ENCODE measurements at regions not wholly inside any gene's neighbourhood (a gene's known extent, or its start where the extent isn't known, plus 50 kb on each side); places are given as distances from the start of the nearest gene placed in this dataset.
"Not testable (repeated sequence)": the region's sequence is repeated elsewhere in the genome, so short reads cannot be mapped to it uniquely, and the experiment has no call there.

DNA sequence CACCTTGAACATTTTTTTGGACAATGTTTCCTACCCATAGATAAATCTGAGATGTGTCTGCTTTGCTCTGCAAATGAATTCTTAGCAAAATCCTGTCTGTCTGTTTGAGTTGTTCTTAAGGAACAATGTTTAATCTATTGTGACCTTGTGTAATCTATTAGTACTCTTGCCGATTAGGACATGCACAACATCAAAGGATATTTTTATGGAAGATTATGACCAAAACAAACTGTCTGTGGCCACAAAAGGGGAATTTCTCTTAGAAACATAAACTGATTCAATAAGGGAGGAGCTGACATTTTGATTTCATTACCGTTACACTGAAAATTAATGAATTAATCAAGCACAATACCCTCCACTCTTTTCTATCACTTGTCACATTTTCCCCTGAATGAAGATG lies 323.0 kb upstream of the PRR16 start:
- Histone ChIP-seq H4K91ac (ENCODE audit: low read depth, low read length, poor library complexity) (no peak overlapping the region), H3K4me3 (ENCODE audit: low read length in 2 of 2) (no peak overlapping the region), H2BK12ac (ENCODE audit: low read length) (no peak overlapping the region), H3K27me3 (ENCODE audit: control insufficient read depth in 3 of 3, insufficient read depth in 3 of 3, low read depth in 1 of 3, low read length in 3 of 3) (no peaks in the 10 kb centered on the region), H3K27ac (replicated peaks; ENCODE audit: low read length) (no peak overlapping the region), H3K23ac (ENCODE audit: low read depth, low read length, poor library complexity) (no peak overlapping the region), H2BK5ac (ENCODE audit: low read length) (no peak overlapping the region), H2BK120ac (ENCODE audit: low read depth, low read length) (no peak overlapping the region), H3K9ac (ENCODE audit: low read depth, low read length, poor library complexity) (no peak overlapping the region), H3K18ac (ENCODE audit: low read length) (no peak overlapping the region), H3K14ac (ENCODE audit: low read length) (no peak overlapping the region), H3K79me1 (ENCODE audit: low read depth, low read length) (no peaks in the 10 kb centered on the region), H3K4me2 (ENCODE audit: insufficient read depth, low read length, poor library complexity, severe bottlenecking) (no peak overlapping the region), H3K36me3 (replicated peaks in 1 of 2; ENCODE audit: control insufficient read depth in 2 of 2, insufficient read depth in 2 of 2, low read length in 2 of 2) (no peaks in the 10 kb centered on the region), H2BK15ac (ENCODE audit: low read length) (no peak overlapping the region), H3K9me3 (replicated peaks in 1 of 2; ENCODE audit: control insufficient read depth in 2 of 2, insufficient read depth in 1 of 2, low read depth in 1 of 2, low read length in 2 of 2) (peaks cover 5% of the 10 kb centered on the region in 2 donors), H3K4ac (ENCODE audit: low read length) (no peak overlapping the region), H4K8ac (ENCODE audit: low read depth, low read length) (no peak overlapping the region), H2AK5ac (ENCODE audit: low read depth, low read length) (no peak overlapping the region), H2AFZ (ENCODE audit: low read length) (no peak overlapping the region), H3K4me1 (ENCODE audit: control insufficient read depth in 2 of 2, insufficient read depth in 1 of 2, low read depth in 1 of 2, low read length in 2 of 2) (no peaks in the 10 kb centered on the region)
- no CpG with 5 or more reads among the region's 2 CpGs for WGBS, 2 donors (ENCODE audit: extremely low coverage in 2 of 2, insufficient read length in 2 of 2, insufficient replicate concordance in 1 of 2)
- no peak for DNase-seq (ENCODE audit: low spot score)

DNA sequence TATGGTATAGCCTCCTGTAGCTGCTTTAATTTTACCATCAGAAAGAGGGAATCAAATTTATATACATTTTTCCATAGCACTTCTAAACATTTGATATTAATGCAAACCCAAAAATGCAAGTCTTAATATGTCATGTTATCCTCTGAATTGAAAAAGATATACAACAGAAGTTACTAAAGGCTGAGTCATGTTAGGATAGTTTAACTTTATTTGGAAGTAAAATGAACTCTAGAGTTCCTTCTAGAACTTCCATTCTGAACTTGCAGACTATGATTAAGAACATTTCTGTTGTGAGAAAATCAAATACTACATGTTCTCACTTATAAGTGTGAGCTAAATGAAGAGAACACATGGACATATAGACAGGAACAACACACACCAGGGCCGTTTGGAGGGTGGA lies 317.3 kb upstream of the PRR16 start:
- H3K36me3 ChIP-seq (replicated peaks in 1 of 2; ENCODE audit: control insufficient read depth in 2 of 2, insufficient read depth in 2 of 2, low read length in 2 of 2): no peaks in the 10 kb centered on the region
- H2BK12ac ChIP-seq (ENCODE audit: low read length): no peak overlapping the region
- H3K4me3 ChIP-seq (ENCODE audit: low read length in 2 of 2): no peak overlapping the region
- no peak overlapping the region for H3K27ac ChIP-seq (replicated peaks; ENCODE audit: low read length)
- H3K4me2 ChIP-seq (ENCODE audit: insufficient read depth, low read length, poor library complexity, severe bottlenecking): no peak overlapping the region
- H3K14ac ChIP-seq (ENCODE audit: low read length): no peak overlapping the region
- H3K79me1 ChIP-seq (ENCODE audit: low read depth, low read length): no peaks in the 10 kb centered on the region
- no peak overlapping the region for H4K8ac ChIP-seq (ENCODE audit: low read depth, low read length)
- H3K18ac ChIP-seq (ENCODE audit: low read length): no peak overlapping the region
- peaks cover 5% of the 10 kb centered on the region in 2 donors for H3K9me3 ChIP-seq (replicated peaks in 1 of 2; ENCODE audit: control insufficient read depth in 2 of 2, insufficient read depth in 1 of 2, low read depth in 1 of 2, low read length in 2 of 2)
- no peak overlapping the region for H2BK15ac ChIP-seq (ENCODE audit: low read length)
- no peak overlapping the region for H2BK120ac ChIP-seq (ENCODE audit: low read depth, low read length)
- no peak overlapping the region for H3K23ac ChIP-seq (ENCODE audit: low read depth, low read length, poor library complexity)
- no peak overlapping the region for H4K91ac ChIP-seq (ENCODE audit: low read depth, low read length, poor library complexity)
- no peaks in the 10 kb centered on the region for H3K4me1 ChIP-seq (ENCODE audit: control insufficient read depth in 2 of 2, insufficient read depth in 1 of 2, low read depth in 1 of 2, low read length in 2 of 2)
- no peak for DNase-seq (ENCODE audit: low spot score)
- no peak overlapping the region for H3K9ac ChIP-seq (ENCODE audit: low read depth, low read length, poor library complexity)
- H2AK5ac ChIP-seq (ENCODE audit: low read depth, low read length): no peak overlapping the region
- H2BK5ac ChIP-seq (ENCODE audit: low read length): no peak overlapping the region
- no CpG with 5 or more reads among the region's 1 CpG for WGBS, 2 donors (ENCODE audit: extremely low coverage in 2 of 2, insufficient read length in 2 of 2, insufficient replicate concordance in 1 of 2)
- H3K27me3 ChIP-seq (ENCODE audit: control insufficient read depth in 3 of 3, insufficient read depth in 3 of 3, low read depth in 1 of 3, low read length in 3 of 3): no peaks in the 10 kb centered on the region
- H3K4ac ChIP-seq (ENCODE audit: low read length): no peak overlapping the region
- no peak overlapping the region for H2AFZ ChIP-seq (ENCODE audit: low read length)

DNA sequence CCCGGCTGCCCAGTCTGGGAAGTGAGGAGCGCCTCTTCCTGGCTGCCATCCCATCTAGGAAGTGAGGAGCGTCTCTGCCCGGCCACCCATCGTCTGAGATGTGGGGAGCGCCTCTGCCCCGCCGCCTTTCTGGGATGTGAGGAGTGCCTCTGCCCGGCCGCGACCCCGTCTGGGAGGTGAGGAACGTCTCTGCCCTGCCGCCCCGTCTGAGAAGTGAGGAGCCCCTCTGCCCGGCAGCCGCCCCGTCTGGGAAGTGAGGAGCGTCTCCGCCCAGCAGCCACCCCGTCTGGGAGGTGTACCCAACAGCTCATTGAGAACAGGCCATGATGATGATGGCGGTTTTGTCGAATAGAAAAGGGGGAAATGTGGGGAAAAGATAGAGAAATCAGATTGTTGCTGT lies 316.2 kb upstream of the PRR16 start:
- H2AK5ac ChIP-seq (ENCODE audit: low read depth, low read length); H3K4ac ChIP-seq (ENCODE audit: low read length); H3K4me3 ChIP-seq (ENCODE audit: low read length in 2 of 2); H2BK15ac ChIP-seq (ENCODE audit: low read length); H4K8ac ChIP-seq (ENCODE audit: low read depth, low read length); H3K14ac ChIP-seq (ENCODE audit: low read length); H3K4me2 ChIP-seq (ENCODE audit: insufficient read depth, low read length, poor library complexity, severe bottlenecking); H2BK120ac ChIP-seq (ENCODE audit: low read depth, low read length); H3K4me1 ChIP-seq (ENCODE audit: control insufficient read depth in 2 of 2, insufficient read depth in 1 of 2, low read depth in 1 of 2, low read length in 2 of 2); H3K18ac ChIP-seq (ENCODE audit: low read length); DNase-seq (ENCODE audit: low spot score); H3K9ac ChIP-seq (ENCODE audit: low read depth, low read length, poor library complexity); H3K79me1 ChIP-seq (ENCODE audit: low read depth, low read length); H3K36me3 ChIP-seq (replicated peaks in 1 of 2; ENCODE audit: control insufficient read depth in 2 of 2, insufficient read depth in 2 of 2, low read length in 2 of 2); H3K23ac ChIP-seq (ENCODE audit: low read depth, low read length, poor library complexity); H3K27me3 ChIP-seq (ENCODE audit: control insufficient read depth in 3 of 3, insufficient read depth in 3 of 3, low read depth in 1 of 3, low read length in 3 of 3); H2BK5ac ChIP-seq (ENCODE audit: low read length); H4K91ac ChIP-seq (ENCODE audit: low read depth, low read length, poor library complexity); H3K9me3 ChIP-seq (replicated peaks in 1 of 2; ENCODE audit: control insufficient read depth in 2 of 2, insufficient read depth in 1 of 2, low read depth in 1 of 2, low read length in 2 of 2); H2BK12ac ChIP-seq (ENCODE audit: low read length); H2AFZ ChIP-seq (ENCODE audit: low read length); H3K27ac ChIP-seq (replicated peaks; ENCODE audit: low read length): not testable (repeated sequence)
- no CpG with 5 or more reads among the region's 23 CpGs for WGBS, 2 donors (ENCODE audit: extremely low coverage in 2 of 2, insufficient read length in 2 of 2, insufficient replicate concordance in 1 of 2)

DNA sequence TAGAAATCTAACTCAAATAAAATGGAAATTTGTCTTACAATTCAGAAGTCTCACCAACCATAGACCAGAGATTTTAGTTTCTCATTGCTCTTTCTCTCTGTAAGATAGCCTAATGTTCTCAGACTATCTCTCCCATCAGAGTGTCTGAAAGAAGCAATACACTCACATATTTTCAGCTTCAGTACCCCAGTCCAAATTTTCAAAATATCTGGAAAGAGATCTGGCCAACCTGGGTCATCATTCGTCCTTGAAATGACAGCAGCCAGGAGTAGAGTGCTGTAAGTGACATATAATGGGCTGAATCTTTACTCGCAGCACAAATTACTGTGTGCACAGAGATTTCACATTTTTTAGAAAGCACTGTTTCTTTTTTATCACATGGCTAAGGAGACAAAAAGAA lies 313.3 kb upstream of the PRR16 start:
- Histone ChIP-seq H3K18ac (ENCODE audit: low read length) (no peak overlapping the region), H3K4me1 (ENCODE audit: control insufficient read depth in 2 of 2, insufficient read depth in 1 of 2, low read depth in 1 of 2, low read length in 2 of 2) (no peaks in the 10 kb centered on the region), H3K23ac (ENCODE audit: low read depth, low read length, poor library complexity) (no peak overlapping the region), H3K27ac (replicated peaks; ENCODE audit: low read length) (no peak overlapping the region), H4K91ac (ENCODE audit: low read depth, low read length, poor library complexity) (no peak overlapping the region), H3K9me3 (replicated peaks in 1 of 2; ENCODE audit: control insufficient read depth in 2 of 2, insufficient read depth in 1 of 2, low read depth in 1 of 2, low read length in 2 of 2) (no peaks in the 10 kb centered on the region), H3K79me1 (ENCODE audit: low read depth, low read length) (no peaks in the 10 kb centered on the region), H3K4ac (ENCODE audit: low read length) (no peak overlapping the region), H4K8ac (ENCODE audit: low read depth, low read length) (no peak overlapping the region), H3K27me3 (ENCODE audit: control insufficient read depth in 3 of 3, insufficient read depth in 3 of 3, low read depth in 1 of 3, low read length in 3 of 3) (no peaks in the 10 kb centered on the region), H3K4me3 (ENCODE audit: low read length in 2 of 2) (no peak overlapping the region), H3K9ac (ENCODE audit: low read depth, low read length, poor library complexity) (no peak overlapping the region), H3K36me3 (replicated peaks in 1 of 2; ENCODE audit: control insufficient read depth in 2 of 2, insufficient read depth in 2 of 2, low read length in 2 of 2) (no peaks in the 10 kb centered on the region), H2BK12ac (ENCODE audit: low read length) (no peak overlapping the region), H2BK5ac (ENCODE audit: low read length) (no peak overlapping the region), H3K4me2 (ENCODE audit: insufficient read depth, low read length, poor library complexity, severe bottlenecking) (no peak overlapping the region), H3K14ac (ENCODE audit: low read length) (no peak overlapping the region), H2AK5ac (ENCODE audit: low read depth, low read length) (no peak overlapping the region), H2BK15ac (ENCODE audit: low read length) (no peak overlapping the region), H2AFZ (ENCODE audit: low read length) (no peak overlapping the region), H2BK120ac (ENCODE audit: low read depth, low read length) (no peak overlapping the region)
- WGBS, 2 donors (ENCODE audit: extremely low coverage in 2 of 2, insufficient read length in 2 of 2, insufficient replicate concordance in 1 of 2): no CpG with 5 or more reads among the region's 2 CpGs
- no peak for DNase-seq (ENCODE audit: low spot score)

Measured in neuronal stem cell (in vitro differentiated cells).